Non-pigmented ciliary epithelial cell (primary cell): ENCODE measurements at regions not wholly inside any gene's neighbourhood (a gene's known extent, or its start where the extent isn't known, plus 50 kb on each side); places are given as distances from the start of the nearest gene placed in this dataset.
A peak's percentile ranks its signal among the peaks of the same experiment; 100 is the strongest.
"Not testable (repeated sequence)": the region's sequence is repeated elsewhere in the genome, so short reads cannot be mapped to it uniquely, and the experiment has no call there.

Experiments
- DNase-seq: peaks from one replicate; pipeline ENCODE4 v3.0.0-alpha.2; 2010; ENCODE audit warnings: low read depth

DNA sequence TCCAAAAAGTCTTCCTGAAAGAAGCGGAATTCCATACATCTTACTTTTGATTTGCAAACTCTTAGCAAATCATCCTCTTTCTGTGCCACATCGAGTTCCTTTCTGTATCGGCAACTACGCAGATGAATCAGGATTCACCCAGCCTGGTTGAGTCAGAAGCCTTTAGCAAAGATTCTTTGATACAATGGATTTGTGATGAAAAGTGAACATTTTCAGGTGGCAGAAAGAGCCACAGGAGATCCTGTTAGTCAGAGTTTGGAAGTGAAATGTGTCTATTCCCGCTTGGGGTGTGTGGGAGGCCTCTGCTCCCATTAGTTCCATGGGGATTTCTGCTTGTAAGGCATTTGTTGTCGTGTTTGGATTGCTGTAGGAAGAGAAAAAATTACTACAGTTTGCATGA is 351.8 kb upstream of the WWC1 start:
- DNase-seq, result no peak

DNA sequence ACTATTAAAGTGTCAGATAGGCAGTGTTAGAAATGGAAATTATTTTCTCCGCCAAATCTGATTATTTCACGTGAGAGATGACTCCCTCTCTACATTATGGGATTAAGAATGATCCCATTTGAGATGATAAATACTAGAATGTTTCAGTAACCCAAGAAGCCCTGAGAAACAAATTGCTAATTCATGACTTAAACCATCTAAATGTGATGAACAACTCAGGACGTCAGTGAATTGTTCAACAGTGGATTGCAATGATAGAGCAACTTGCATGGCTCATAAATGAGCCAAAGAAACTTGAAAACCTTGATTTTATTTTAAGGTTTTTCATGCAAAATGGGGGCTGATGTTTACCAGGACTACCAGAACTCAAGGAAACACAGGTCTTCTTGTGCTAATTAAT is 350.5 kb upstream of the WWC1 start:
- DNase-seq, result no peak

DNA sequence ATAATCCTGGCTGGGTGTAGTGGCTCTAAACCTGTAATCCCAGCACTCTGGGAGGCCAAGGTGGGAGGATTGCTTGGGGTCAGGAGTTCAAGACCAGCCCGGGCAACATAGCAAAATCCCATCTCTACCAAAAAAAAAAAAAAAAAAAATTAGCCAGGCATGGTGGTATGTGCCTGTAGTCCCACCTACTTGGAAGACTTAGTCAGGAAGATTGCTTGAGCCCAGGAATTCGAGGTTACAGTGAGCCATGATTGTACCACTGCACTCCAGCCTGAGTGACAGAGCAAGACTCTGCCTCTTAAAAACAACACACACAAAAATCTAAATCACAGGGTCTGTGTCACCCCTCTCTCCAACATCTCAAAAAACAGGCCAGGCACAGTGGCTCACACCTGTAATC is 349.9 kb upstream of the WWC1 start:
- DNase-seq, result not testable (repeated sequence)

DNA sequence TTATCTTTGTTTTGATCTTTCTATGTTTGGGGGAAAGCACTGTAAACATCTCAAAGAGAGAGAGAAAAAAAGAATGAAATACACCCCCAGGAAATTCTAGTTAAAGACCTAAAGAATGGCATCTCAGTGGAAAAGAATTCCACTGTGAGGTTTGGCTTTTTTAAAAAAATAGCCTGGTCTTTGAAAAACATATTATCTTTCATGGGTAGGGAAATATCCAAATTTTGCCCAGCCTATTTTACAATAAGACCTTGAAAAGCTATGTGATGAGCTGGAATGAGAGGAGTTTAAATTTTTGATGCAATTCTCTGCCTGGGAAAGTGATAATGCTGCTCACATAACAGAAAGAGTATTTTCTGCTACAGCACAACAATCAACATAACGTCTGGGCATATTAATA is 348.1 kb upstream of the WWC1 start:
- no peak for DNase-seq

DNA sequence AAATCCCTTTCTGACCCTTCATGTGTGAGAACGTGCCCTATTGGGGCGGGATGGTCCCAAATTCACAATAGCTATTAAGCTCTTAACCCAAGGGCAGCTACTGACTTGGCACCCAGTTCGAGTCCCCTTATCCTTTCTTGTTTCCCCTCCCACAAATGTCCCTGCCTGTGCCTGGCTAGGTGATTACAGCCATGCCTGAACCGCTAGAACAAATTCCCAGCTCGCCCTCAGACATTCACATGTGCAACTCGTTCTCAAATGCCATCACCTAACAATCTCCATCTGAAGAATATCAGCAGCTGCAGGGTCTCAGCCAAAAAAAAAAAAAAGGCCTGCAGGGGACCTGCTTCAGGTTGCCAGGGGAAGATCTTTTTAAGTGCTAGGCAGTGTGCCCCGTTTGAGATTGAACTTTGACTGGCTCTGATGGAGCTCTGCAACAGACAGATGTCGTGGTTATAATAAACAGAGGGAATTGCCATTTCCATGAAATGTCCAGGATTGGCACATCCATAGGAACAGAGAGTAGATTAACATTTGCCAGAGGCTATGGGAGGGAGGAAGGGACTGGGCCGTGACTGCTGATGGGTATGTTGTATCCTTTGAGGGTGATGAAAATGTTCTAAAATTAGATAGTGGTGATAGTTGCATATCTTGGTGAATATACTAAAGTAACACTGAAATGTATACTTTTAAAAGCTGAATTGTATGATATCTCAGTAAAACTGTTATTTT is 347.2 kb upstream of the WWC1 start:
- no peak for DNase-seq

DNA sequence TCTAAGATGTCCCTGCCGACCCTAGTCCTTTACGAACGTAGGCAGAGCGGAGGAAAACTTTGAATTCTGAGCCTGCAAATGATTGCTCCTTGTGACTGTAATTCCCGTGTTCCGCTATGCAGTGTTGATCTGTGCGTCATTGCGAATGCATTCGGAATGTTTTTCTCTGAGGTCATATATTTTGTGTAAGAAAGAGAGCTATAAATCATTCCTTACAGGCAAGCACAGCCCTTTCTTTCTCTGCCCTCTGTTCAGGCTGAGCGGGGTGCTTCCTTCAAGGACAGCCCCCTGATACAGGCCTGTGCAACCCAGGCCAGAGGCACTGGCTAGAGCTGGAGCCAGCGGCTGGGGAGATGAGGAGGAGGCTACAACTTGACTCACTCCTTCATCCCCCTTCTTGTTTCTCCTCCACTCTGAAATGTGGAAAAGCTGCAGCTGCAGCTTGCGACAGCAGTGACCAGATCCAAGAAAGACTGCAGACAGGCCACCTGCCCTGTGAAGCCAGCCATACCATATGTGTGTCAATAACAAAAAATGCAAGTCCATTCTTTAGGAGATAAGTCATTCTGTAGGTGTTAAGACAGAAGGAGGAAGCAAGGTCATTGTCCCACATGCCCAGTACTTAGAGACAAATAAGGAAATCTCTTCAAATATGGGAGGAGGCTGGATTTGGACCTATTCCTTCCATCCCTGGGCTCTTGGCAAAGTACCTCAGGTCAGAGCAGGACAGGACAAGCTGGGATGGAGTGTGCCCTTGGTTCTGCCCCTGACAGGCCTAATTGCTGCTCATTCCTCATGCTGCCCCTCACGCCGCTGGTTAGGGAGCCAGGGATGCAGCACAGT is 345.7 kb upstream of the WWC1 start:
- peak; percentile 78 for DNase-seq

DNA sequence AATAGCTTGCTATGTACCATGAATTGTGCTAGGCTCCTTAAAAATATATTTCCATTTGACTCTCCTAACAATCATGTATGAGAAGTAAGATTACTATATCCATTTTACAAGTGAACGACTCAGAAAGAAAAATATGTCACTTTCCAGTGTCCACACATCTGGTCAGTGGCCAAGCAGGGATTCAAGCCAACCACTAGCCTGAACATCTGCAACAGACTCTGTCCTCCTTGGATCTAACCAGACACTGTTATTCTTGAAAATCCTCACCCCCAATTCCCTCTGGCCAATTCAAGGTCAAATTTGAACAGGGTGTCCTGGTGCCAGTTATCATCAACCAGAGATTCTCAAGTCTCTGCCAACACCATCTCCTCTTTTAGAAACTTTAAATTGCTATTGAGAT is 344.1 kb upstream of the WWC1 start:
- DNase-seq, result no peak

DNA sequence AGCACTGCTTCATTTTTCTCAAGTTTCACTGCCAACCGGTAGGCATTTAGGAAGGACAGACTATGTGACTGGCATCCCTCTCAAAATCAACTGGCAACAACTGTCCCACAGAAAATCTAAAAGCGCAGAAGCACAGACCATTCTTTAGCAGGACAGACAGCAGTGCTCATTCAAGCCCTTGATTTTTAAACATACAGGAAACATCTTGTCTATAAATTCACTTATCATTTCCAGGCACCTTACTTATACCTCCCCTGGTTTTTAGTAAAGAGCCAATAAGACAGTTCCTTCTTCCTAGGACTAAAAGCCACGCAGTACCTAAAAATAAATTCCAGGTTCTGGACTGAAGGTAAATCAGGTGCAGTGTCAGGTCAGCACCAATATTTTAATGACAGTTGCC is 343.2 kb upstream of the WWC1 start:
- DNase-seq, result no peak

DNA sequence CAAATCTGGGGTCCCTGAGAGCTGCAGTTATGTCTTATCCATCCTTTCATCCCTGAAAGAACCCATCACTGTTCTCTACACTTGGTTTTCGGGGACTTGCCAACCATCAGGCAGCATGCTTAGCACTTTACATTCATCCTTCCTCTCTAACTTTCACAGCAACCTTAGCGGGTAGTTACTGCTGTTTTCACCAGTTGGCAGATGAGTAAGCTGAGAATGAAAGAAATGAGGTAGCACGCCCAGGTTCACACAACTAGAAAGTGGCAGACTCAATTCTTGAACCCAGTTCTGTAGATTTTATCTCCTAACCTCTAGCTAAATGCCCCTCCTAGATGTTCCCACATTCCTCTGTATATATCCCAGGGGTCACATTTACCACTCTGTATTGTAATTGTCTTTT is 342.0 kb upstream of the WWC1 start:
- no peak for DNase-seq

DNA sequence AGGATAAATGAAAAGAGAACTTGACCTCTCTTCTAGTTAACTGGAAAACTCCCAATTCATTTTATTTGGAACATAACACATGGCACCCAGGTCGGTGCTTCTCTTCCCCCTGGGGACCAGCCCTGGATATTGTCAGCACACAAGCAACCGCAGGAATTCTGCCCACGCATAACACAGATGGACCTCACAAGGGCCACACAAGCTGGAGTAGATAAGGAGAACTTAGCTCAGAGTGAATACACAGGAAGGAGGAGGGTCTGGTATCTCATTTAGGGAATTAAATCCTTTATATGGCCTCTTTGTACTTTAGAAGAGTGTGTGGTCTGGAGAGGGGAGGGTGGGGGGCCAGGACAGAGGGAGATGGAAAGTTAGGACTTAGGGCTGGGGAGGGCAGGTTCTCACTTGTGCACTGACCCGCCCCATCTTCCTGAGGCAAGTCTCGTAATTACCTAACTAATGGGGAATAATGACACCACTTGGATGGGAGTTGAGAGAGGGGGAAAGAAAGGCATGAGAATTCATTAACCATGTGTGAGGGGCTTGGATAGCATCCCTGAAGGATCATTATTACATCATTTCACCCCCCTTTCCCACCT is 341.2 kb upstream of the WWC1 start:
- peak; percentile 57 for DNase-seq

DNA sequence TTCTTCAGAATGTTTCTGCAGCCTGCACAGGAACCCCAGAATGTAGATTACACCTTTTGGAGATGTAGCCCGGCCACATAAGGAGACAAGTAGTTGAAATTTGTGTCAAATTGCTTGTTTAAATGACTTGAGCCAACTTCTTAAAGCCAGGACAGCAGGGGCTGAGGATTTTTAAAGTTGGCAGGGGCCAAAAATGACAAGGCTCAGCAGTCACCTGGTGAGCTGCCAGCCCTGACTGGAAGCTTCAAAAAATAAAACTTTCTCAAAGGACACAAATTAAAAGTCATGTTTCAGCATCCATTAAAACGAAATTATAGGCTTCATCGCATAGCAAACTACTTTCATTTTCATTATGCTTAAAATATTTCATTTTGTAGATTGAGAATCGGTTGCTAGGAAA is 340.3 kb upstream of the WWC1 start:
- DNase-seq, result no peak

DNA sequence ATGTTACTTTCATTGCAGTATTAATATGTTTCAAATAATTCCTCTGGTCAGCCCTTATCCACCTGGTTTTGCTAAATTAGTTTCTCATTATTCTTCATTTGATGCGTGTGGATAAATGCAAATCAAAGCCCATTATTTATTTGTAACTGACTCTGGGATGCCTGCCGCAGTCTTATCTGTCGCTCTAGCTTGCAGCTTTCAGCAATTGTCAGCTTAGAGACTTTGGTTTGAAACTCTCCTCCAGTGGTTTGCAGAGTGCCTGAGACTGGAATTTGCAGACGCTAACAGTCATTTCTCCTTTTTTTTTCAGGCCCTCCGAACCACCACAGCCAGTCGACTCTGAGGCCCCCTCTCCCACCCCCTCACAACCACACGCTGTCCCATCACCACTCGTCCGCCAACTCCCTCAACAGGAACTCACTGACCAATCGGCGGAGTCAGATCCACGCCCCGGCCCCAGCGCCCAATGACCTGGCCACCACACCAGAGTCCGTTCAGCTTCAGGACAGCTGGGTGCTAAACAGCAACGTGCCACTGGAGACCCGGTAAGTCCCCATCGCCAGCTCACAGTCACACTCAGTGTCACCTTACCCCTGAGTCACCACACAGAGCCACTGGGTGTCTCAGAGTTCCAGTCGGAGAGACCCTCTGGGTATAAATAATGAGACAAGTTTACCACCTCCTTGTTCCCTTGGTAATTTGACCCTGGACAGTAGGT is 339.0 kb upstream of the WWC1 start:
- DNase-seq, result no peak

DNA sequence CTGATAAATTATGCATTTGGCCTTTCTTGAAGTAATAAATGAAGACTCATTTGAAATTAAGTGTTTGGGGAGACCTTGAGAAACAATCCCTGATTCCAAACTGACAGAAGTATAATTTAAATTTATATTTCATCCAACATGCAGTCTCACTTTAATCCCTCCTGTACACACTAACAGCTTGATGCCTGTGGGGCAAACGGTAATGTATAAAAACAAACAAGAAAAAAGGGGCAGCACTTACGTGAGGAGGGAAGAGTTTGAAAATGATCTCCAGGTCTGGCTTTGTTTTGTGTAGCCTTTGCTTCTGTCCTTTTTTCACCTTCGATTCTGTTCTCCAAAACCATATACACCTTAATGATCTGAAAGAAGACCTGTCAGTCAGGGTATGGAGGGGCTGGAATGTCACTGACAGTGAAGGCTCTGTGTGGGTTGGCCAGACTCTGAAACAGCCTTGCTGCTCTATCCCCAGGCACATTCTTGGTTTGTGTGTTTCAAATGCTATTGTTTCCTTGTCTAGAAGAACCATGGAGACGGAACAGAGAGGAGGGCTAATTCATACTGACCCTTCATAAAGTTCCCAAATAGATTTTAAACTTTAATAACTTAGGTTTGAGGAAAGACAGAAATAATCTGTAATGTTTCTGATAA is 338.2 kb upstream of the WWC1 start:
- DNase-seq, result no peak

DNA sequence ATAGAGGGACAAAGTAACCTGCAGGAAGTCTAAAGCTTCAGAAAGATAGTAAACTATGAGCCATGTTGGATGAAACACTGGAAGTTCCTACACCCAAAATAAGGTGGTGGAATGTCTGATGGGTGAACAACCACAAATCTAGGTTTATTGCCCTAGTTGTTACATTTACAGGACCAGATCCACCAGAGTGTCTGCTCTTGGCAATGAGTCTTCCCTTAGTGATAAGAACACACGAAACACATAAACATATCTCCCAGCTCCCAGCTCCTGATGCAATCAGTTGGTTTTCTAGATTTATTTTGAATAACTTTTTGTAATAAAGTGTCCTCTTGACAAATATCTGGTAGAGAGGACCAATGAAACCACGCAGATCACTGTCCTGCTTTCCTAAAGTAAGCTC is 329.7 kb upstream of the WWC1 start:
- DNase-seq, result no peak

DNA sequence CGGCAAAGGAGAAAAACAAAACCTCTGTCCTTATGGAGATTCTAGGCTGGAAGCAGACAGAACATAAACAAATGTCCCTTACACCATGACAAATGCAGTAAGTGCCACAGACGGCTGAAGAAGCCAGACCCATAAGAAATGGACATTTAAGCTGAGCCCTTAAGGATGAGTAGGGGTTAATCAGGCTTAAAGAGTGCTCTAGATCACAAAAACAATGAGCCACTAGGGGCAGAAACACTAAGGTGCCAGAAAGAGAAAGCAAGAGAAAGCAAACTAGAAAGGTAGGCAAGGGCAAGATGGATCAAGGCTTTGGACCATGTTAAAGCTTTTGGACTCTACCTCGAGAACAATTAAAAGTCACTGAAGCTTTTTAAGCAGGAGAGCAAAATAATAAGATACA is 326.9 kb upstream of the WWC1 start:
- no peak for DNase-seq

DNA sequence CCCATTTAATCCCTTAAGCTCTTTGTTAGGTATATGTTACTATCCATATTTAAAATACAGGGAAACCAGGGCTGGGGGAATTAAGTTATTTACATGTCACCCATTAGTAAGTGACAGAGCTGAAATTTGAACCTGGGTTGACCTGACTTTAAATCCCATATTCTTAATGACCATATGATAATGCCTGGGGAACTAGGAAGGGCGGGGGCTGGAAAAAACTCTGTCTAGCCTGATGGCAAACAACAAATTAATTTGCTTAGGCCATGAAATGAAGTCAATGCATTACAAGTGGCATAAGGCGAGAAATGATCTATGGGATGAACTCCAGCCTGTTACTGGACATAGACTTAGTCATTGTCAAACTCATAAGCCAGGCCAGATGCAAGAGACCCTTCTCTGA is 325.7 kb upstream of the WWC1 start:
- DNase-seq, result no peak

DNA sequence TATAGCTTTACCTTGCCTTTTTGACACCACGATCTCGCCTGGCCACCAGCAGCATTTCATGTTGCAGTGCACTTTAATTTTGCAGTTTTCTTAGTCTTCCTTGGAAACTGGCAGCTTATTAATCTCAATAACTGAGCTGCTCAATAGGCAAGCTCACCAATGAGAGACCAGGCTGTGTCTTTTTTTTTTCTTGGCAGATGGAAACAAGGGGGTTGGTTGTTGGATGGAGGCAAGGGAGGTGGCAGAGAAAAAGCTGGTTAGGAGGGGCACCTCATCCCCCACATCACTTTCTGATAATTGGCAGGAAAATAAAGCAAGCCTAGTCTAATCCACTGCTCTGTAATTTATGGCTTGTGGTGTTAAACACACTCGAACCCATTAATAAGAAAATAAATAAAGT is 324.5 kb upstream of the WWC1 start:
- DNase-seq, result no peak

DNA sequence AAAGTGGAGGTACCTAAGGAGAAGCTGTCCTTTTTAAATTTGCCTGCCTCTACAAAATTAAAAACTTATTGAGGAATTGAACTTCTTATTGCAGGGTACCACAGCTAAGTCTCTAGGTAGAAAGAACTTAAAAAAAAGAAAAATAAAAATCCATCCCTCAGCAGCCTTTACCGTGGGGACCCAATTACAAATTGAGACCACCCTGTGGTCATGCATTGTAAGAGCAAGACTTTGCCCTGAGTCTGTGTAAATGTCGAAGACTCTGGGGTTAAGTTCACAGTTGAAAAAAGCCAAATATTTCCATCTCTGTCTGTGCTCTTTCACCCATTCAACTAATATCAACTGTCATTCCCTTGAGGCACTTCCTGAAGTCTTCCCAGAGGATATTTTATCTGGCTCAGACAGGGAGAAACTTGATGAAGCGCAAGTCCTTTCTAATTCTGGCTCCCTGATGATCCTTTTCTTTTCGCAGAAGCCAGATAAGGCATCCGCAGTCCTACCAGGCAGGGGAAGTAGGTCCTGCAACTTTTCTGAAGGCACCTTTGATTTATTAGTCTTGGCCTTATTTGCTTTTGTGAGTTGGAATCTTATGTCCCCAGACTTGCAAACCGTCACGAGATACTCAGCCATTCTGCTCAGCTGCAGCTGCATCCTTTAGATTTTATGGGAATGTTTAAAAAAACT is 323.8 kb upstream of the WWC1 start:
- DNase-seq, result no peak

DNA sequence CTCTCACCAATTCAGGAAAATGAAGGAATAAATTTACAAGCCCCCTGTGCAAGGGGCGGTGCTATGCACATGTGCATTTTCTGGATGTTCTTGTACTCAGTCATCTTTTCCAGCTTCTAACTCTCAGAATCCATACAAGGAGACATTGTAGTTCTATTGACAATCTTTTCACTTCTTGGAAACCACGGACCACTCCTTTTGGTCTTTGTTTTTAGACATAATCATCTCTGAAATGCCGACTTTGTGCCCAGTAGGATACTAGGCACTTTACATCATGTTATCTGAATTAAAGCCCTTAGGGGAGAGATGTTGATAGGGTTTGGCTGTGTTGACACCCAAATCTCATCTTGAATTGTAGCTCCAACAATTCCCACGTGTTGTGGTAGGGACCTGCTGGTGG is 322.6 kb upstream of the WWC1 start:
- no peak for DNase-seq

DNA sequence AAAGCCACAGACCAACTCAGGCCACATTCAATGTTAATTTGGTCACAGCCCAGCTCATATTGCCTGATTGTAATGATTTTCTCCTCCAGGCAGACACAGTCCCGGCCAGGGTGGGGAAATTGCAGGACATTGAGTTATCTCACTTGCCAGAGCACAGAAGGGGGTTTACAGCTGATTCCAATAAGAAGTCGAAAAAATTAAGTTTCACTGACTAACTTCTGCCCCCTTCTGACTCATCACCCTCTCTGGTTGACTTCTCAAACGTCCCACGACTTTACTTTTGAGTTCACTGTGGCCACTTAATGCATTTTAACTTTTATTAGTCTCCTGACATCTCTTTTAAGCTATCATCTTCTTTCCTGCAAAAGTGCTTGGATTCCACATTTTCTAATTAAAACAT is 321.4 kb upstream of the WWC1 start:
- no peak for DNase-seq

DNA sequence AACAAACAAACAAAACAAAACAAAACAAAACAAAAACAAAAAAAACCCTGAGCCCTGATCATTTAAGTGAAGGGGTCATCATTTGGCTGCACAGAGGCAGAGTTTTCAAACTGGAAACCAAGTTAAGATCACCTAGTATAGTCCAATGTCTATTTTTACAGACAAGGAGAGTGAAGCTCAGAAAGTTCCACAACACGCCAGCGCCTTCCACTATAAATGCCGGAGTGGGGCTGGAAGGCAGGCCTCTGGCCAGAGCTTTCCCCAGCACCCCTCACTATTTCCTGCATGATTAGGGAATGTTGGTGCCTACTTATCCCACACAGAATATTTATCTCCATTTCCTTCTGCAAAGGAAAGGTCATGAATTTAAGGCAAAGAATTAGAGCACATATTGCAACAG is 319.7 kb upstream of the WWC1 start:
- no peak for DNase-seq

DNA sequence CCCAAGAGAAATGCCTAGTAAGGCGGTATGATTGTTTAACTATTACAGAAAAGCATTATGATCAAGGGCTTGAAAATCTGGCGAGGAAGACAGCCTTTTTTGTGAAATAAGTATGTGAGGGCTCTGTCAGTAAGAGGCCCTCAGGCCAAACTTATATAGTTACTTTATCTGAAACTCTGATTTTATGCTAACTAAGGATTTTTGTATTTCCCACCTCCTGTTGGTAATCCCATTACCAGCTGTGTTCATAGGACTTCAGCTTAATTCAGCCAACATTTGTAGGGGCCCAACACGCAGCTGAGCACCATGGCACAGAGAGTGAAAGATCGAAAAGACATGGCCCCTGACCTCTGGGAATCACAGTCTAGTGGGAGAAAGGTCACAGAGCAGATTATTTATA is 318.3 kb upstream of the WWC1 start:
- DNase-seq, result no peak
